ENCODE measurements at regions not wholly inside any gene's neighbourhood (a gene's known extent, or its start where the extent isn't known, plus 50 kb on each side); places are given as distances from the start of the nearest gene placed in this dataset.

GRCh38 chr2:237258615-237259014 is 155.3 kb downstream of the COL6A3 start:
- TF ChIP-seq CTCF (IDR thresholded peaks at IDR 0.05; ENCODE audit: low read depth, low read length, poor library complexity, severe bottlenecking) (no peak), EZH2phosphoT487 (IDR thresholded peaks at IDR 0.05; ENCODE audit: borderline replicate concordance, low read length) (no peak)
